HG02610 (cell line): ENCODE measurements at regions not wholly inside any gene's neighbourhood (a gene's known extent, or its start where the extent isn't known, plus 50 kb on each side); places are given as distances from the start of the nearest gene placed in this dataset.
"Not testable (repeated sequence)": the region's sequence is repeated elsewhere in the genome, so short reads cannot be mapped to it uniquely, and the experiment has no call there.

Experiments
- ATAC-seq: cut with Tn5 transposase; IDR thresholded peaks from one replicate; pipeline ENCODE4 v1.9.1; 2021; ENCODE audit warnings: mild to moderate bottlenecking, moderate library complexity; ENCODE audit not compliant: unreplicated experiment

DNA sequence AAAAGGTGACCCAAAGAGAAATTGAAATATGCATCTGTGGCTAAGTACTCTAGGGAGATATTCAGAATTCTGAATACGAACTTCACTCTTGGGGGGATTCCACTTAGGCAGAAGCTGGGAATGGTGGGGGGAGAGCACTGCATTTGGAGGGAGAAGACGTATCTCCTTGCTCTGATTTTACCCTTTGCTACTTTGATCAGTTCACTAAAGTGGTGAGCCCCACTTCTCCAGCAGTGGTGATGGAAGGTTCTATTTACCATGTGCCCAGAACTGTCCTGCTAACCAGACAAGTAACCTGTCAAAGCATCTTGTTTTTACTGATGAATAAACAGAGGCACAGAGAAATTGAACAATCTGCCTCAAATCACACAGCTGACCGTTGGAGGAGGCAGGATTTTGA lies 483.4 kb downstream of the SIPA1L2 start:
- ATAC-seq = no peak

DNA sequence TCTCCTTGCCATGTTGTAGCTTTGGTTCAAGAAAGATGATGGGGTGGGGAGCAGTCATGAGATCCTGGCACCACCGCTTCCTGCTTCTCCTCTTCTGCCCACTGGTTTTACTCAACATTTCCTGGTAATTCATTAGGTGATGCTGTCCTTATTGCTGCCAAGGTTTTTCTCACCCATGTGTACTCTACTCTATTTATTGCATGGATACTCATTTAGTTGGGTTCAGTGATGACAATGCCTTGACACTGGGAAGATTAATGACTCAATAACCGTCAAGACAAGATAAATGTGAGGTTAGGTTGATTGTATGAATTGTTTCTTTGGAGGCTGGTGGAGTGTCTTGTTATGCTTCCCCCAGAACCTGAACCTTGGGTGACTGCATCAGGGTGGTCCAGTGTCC lies 484.2 kb downstream of the SIPA1L2 start:
- ATAC-seq = no peak

DNA sequence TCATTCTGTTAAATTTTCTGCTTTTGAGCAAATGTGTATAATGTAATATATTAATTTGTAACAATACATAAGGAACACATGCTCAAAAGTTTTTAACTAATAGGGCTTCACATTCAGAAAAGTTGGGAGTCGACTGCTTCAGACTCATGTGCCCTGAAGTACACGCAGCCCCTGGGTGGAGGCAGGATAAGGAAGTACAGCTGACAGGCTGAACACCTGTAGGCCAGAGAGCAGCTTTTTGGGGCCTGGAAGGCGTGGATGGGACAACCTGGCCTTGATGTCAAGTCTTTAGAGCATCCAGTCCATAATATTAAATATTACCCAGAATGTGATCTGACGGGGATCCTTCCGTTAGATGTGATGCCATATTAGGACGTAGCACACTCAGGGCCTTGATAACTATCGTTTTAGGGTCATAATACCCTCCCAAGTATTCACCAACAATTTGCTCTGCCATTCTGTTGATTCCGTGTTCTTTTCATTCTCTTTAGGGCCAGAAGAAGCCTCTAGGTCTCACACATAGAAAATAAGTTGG lies 485.2 kb downstream of the SIPA1L2 start:
- ATAC-seq = no peak

DNA sequence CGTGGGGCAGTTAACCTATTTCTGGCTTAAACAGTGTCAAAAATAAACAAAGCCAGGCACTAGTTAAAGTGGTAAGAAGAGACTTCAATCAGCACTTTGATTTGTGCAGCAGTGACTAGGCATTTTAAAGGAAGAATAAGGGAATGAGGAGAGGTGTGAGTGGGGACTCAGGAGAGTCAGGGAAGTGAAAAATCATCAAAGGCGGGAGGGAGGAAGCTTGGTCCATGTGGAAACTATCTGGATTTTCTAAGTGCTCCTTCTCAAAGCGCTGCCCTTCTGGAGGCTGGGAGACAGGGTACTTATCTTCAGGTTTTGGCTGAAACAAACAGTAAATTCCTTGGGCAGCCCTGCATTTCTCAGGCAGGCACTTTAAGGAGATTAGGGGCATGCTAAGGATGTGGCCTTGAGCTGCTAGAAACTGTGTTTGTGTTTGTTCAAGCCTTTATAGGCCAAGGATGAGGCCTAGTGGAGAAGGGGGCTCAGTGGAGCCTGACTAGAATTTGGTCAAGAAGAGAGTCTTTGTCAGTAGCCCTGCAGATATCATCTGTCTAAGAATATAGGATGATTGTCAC lies 486.5 kb downstream of the SIPA1L2 start:
- no peak for ATAC-seq

DNA sequence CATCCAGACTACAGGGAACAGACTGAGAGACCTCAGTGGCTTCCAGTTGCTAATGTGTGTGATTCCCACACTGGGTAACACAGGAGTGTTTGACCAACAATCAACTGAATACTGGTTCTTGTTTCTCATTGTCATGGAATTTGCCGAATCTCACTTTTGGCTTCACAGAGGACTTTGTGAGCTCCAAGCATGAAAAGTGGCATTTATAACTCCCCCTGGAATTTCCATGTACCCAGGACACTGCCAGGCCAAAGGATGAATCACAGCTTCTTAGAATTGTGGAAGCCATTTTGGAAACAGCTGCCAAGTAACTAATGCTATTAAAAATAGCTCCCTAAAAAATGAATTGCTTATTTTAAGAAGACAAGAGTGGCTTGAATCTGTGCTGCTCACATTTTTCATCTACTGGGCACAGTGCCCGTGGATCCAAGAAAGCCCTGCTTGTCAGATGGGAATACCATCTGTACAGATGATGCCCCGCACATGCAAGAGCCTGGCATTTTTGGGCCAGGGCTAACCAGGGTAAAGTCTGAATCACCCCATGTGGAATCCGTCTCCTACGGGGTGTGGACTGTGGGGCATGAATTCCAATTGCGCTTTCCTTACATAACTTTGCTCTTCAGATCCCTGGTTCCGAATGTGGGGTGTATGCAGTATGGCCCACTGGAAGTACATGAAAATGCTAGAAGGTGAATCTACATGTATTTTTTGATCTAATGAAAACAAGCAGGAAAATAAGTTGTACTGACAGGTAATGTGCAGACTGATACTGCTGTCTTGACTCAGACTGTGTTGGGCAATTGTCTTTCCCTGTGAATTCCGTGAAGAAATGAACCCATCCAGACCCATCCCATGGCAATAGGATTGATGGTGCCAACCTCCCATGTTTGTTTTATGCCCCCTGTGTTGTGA lies 487.3 kb downstream of the SIPA1L2 start:
- no peak for ATAC-seq

DNA sequence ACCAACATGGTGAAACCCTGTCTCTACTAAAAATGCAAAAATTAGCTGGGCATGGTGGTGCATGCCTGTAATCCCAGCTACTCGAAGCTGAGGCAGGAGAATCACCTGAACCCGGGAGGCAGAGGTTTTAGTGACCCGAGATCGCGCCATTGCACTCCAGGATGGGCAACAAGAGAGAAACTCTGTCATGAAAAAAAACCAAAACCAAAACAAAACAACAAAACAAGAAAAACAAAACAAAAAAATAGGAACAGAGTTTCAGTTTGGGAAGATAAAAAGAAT lies 488.8 kb downstream of the SIPA1L2 start:
- not testable (repeated sequence) for ATAC-seq

DNA sequence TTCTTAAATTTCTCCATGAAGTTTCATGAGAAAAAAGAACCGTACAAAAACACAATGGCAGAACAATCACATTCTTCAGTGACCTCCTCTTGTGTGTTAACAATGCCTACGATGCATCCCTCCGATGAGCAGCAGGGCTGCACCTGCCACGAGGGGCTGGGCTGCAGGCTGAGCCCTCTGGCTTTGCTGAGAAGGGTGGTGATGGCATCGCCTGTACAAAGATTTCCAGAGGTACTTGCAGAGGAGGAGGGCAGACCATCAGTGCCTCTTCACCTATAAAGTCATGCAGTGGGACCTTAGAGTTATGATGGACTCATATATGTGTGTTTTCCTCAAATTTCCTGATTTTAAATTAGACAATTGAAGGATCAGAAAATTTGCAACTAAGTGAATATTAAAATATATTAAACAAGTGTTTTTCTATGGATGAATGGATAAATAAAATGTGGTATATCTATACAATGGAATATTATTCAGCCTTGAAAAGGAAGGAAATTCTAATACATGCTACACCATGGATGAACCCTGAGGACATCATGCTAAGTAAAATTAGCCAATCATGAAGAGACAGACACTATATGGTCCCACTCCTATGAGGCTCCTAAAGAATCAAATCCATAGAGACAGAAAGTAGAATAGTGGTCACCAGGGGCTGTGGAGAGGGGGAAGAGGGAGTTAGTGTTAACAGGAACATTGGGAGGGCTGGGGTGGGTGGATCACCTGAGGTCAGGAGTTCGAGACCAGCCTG lies 489.3 kb downstream of the SIPA1L2 start:
- ATAC-seq = no peak

GRCh38 chr1:232139444-232139843 lies 490.5 kb downstream of the SIPA1L2 start:
- ATAC-seq = no peak

DNA sequence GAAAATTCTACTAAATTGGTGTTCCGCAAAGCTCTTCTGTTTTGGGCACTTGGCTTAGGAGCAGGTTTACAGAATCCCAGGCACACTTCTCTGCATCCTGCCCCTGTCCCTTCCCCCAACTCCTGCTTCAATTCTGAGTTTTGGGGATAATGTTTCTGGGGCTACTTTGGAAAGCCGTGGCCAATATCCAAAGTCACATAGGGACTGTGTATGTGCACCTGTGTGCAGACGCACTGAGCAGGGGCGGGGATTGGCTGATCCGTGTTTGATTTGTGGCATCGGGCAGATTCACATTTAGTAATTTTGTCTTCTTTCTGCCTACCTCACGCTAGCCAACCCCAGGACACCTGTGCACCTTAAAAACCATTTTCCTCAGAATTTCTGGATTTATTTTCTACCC lies 491.9 kb downstream of the SIPA1L2 start:
- ATAC-seq = no peak

GRCh38 chr1:232137066-232137465 lies 492.9 kb downstream of the SIPA1L2 start:
- no peak for ATAC-seq

DNA sequence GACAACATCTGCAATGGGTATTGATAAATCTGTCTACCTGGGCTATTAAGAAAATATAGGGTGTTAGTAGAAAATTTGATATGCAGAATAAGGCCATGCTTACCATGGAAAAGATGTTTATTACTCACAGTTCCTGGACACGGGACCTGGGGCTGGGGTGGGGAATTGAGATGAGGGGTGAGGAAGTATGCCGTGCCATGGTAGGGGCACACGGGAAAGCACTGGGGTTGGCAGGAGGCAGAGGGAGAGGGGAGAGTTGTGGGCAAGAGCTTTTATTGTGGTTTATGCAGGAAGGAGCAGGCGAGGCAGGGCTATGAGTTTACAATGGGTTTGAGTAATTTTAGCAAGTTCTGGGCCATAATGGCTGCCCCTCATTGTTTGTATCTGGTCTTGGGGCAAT lies 493.8 kb downstream of the SIPA1L2 start:
- no peak for ATAC-seq

DNA sequence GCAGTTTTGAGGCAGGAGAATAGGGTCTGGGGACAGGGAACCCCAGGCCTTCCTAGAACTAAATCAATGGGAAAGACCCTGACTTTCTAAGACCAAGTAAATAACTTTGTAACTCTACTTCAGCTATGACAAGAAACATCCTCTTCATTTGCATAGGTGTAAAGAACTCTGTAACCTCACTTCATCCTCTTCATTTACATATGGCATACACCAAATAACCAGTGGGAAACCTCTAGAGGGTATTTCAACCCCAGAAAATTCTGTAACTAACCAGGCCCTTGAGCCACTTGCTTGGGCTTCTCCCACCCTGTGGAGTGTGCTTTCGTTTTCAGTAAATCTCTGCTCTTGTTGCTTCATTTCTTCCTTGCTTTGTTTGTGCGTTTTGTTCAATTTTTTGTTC lies 495.6 kb downstream of the SIPA1L2 start:
- peak; percentile 54 for ATAC-seq

DNA sequence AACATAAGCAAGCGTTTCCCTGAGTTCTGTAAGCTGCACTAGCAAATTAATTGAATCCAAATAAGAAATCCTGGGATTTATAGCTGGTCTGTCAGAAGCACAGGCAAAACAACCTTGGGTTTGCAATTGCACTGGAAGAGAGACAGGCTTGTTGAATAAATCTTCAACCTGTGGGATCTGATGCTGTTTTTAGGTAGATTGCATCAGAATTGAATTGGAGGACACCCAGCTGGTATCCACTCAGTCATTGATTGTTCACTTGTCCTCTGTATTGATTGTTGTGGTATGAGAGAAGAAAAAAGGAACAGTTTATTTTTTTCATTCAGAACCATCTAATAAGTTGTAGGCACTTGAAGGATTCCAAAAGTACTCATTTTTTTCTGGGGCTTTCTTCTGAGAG lies 497.4 kb downstream of the SIPA1L2 start:
- no peak for ATAC-seq

DNA sequence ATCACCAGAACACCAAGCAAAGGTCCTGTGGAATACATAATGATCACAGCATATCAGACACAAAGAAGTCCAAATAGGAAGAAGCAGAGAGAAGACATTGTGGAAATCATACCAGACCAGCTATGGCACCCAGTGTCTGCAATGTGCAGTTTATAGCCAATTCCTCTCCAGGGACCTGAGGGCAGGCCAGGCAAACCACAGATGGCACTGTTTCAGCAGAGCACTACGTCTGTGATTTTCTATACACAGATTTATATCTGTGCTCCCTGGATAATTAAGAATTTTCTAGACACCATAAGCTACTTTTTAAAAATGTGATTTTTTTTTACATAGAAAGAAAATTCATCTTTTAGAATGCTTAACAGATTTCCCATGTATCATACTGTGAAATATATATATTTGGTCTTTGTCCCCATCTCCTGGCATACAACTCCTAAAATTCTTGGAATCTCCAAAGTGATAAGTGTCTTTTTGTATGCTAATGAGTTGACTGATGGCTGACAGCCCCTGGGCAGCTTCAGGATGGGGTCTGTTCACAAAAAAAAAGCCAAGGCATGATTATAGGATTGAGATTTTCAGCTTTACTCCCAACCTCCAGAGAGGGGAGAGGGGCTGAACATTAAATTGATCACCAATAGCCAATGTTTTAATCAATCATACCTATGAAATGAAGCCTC lies 498.1 kb downstream of the SIPA1L2 start:
- ATAC-seq = no peak

GRCh38 chr1:232130815-232131480 lies 499.0 kb downstream of the SIPA1L2 start:
- ATAC-seq = no peak

DNA sequence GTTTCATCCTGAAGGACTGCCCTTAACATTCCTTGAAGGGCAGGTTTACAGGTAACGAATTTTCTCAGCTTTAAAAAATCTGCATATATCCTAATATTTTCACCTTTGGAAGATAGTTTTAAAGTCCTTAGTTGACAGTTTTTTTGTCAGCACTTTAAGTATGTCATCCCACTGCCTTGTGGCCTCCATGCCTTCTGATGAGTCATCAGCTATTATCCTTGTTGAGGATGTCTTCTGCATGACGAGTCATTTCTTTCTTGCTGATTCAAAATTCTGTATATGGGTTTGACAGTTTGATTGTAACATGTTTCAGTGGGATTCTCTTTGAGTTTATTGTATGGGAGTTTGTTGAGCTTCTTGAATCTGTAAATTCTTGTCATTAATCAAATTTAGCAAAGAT lies 500.6 kb downstream of the DISC1 start:
- no peak for ATAC-seq

- ATAC-seq = no peak
Measured at GRCh38 chr1:232123775-232124659, 497.4 kb downstream of the DISC1 start.

DNA sequence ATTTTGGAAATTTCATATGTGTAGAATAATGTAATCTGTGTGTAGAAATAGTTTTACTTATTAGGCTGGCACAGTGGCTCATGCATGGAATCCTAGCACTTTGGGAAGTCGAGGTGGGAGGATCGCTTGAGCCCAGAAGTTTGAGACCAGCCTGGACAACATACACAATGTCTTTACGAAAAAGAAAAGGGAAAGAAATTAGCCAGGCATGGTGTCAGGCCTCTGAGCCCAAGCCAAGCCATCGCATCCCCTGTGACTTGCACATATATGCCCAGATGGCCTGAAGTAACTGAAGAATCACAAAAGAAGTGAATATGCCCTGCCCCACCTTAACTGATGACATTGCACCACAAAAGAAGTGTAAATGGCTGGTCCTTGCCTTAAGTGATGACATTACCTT lies 491.3 kb downstream of the DISC1 start:
- not testable (repeated sequence) for ATAC-seq

DNA sequence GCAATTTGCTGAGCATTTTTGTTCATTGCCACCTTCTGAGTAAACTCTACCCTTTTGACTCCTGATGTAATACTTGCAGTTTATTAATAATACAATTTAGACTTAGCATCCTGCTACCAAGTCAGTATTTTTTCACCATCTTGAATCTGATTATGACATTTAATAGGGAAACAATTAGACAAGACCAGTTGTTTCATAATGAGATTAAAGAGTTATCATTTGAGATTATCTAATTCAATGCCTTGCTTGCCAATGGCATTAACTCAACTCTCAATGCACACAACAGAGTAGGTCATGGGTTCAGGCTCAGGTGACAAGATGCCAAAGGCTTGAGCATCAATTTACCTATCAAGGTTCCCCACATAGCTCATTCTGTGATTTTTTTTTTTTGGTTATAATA lies 488.4 kb downstream of the DISC1 start:
- ATAC-seq = no peak

DNA sequence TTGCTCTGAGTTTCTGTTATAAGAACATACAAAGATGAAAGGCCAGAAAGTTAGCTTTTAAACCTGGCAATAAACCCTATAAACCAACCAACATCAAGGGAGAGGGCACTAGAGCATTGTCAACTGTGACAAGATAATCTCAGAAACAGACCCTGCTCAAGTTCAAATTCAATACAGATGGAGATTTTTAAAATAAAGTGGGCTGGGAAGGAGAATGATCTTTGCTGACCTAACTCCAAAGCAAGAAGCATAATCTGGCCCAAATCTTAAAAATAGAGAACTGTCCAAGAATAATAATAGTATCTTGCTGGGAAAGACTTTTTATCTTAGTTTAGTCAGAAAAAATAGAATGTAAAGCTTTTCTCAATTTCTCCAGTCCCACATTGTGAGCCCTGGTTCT lies 485.5 kb downstream of the DISC1 start:
- ATAC-seq = no peak
